ENCODE measurements at regions not wholly inside any gene's neighbourhood (a gene's known extent, or its start where the extent isn't known, plus 50 kb on each side); places are given as distances from the start of the nearest gene placed in this dataset.

- Histone ChIP-seq H3K4me3 (ENCODE audit: low read length in 2 of 2) (no peak overlapping the region), H3K27me3 (ENCODE audit: insufficient read depth, low read length) (no peaks in the 10 kb centered on the region), H3K9me3 (ENCODE audit: control insufficient read depth in 1 of 2, low read length in 2 of 2) (no peaks in the 10 kb centered on the region), H3K27ac (ENCODE audit: low read depth, low read length) (no peak overlapping the region), H3K36me3 (ENCODE audit: insufficient read depth, low read length) (no peaks in the 10 kb centered on the region), H3K4me1 (ENCODE audit: insufficient read depth, low read length) (no peaks in the 10 kb centered on the region)
- Mint-ChIP-seq H3K4me3 (no peak overlapping the region), H3K27me3 (peaks cover 0 to 2% of the 10 kb centered on the region in 2 donors), H3K9me3 (no peaks in the 10 kb centered on the region), H3K27ac (no peak overlapping the region), H3K36me3 (no peaks in the 10 kb centered on the region), H3K4me1 (peaks cover 0 to 3% (median 0%) of the 10 kb centered on the region in 4 donors)
- ChIA-PET CTCF (ENCODE audit: partially characterized antibody) (interaction anchor here (0.6 to 1.0 kb wide), 2 partner anchors 23 to 349 kb away, joined by 3 read pairs; no protein-coding TSS in a partner anchor), POLR2A (ENCODE audit: partially characterized antibody) (no interaction called here)
- intact Hi-C loops (cut with micrococcal nuclease) = no loop called here
- no peak for DNase-seq
Observed at GRCh38 chr13:21986602-21987001, 315.7 kb downstream of the FGF9 start.

- Mint-ChIP-seq H3K36me3 (no peaks in the 10 kb centered on the region), H3K4me3 (no peak overlapping the region), H3K27me3 (peaks cover 0 to 2% of the 10 kb centered on the region in 2 donors), H3K4me1 (no peaks in the 10 kb centered on the region), H3K27ac (no peak overlapping the region), H3K9me3 (no peaks in the 10 kb centered on the region)
- ChIA-PET CTCF (ENCODE audit: partially characterized antibody) (interaction anchor here (0.5 to 1.9 kb wide), 2 partner anchors 10 to 349 kb away, joined by 3 to 8 read pairs; no protein-coding TSS in a partner anchor), POLR2A (ENCODE audit: partially characterized antibody) (no interaction called here)
- Histone ChIP-seq H3K27ac (ENCODE audit: low read depth, low read length) (no peak overlapping the region), H3K27me3 (ENCODE audit: insufficient read depth, low read length) (no peaks in the 10 kb centered on the region), H3K4me1 (ENCODE audit: insufficient read depth, low read length) (no peaks in the 10 kb centered on the region), H3K4me3 (ENCODE audit: low read length in 2 of 2) (no peak overlapping the region), H3K9me3 (ENCODE audit: control insufficient read depth in 1 of 2, low read length in 2 of 2) (no peaks in the 10 kb centered on the region), H3K36me3 (ENCODE audit: insufficient read depth, low read length) (no peaks in the 10 kb centered on the region)
- intact Hi-C loops (cut with micrococcal nuclease) = no loop called here
- no peak for DNase-seq
Observed at GRCh38 chr13:21987793-21988192, 316.9 kb downstream of the FGF9 start.

- DNase-seq = no peak
- intact Hi-C loops (cut with micrococcal nuclease) = no loop called here
- no peak overlapping the region for H3K27ac Mint-ChIP-seq
- no peaks in the 10 kb centered on the region for H3K9me3 ChIP-seq (ENCODE audit: control insufficient read depth in 1 of 2, low read length in 2 of 2)
- no peaks in the 10 kb centered on the region for H3K27me3 ChIP-seq (ENCODE audit: insufficient read depth, low read length)
- H3K27ac ChIP-seq (ENCODE audit: low read depth, low read length) = no peak overlapping the region
- H3K27me3 Mint-ChIP-seq = peaks cover 0 to under 1% of the 10 kb centered on the region in 2 donors
- H3K36me3 Mint-ChIP-seq = no peaks in the 10 kb centered on the region
- H3K4me3 ChIP-seq (ENCODE audit: low read length in 2 of 2) = no peak overlapping the region
- ChIA-PET CTCF (ENCODE audit: partially characterized antibody) (interaction anchor here (1.9 kb wide), 1 partner anchor 10 kb away, joined by 8 read pairs; no protein-coding TSS in a partner anchor), POLR2A (ENCODE audit: partially characterized antibody) (no interaction called here)
- H3K4me3 Mint-ChIP-seq = no peak overlapping the region
- no peaks in the 10 kb centered on the region for H3K4me1 Mint-ChIP-seq
- no peaks in the 10 kb centered on the region for H3K36me3 ChIP-seq (ENCODE audit: insufficient read depth, low read length)
- H3K4me1 ChIP-seq (ENCODE audit: insufficient read depth, low read length) = no peaks in the 10 kb centered on the region
- no peaks in the 10 kb centered on the region for H3K9me3 Mint-ChIP-seq
Observed at GRCh38 chr13:21988624-21989023, 317.8 kb downstream of the FGF9 start.

GRCh38 chr13:21996049-21996448 is 325.2 kb downstream of the FGF9 start:
- DNase-seq = no peak
- intact Hi-C loops (cut with micrococcal nuclease) = no loop called here
- Histone ChIP-seq H3K4me1 (ENCODE audit: insufficient read depth, low read length) (no peaks in the 10 kb centered on the region), H3K4me3 (ENCODE audit: low read length in 2 of 2) (no peak overlapping the region), H3K36me3 (ENCODE audit: insufficient read depth, low read length) (no peaks in the 10 kb centered on the region), H3K9me3 (ENCODE audit: control insufficient read depth in 1 of 2, low read length in 2 of 2) (no peaks in the 10 kb centered on the region), H3K27me3 (ENCODE audit: insufficient read depth, low read length) (no peaks in the 10 kb centered on the region), H3K27ac (ENCODE audit: low read depth, low read length) (no peak overlapping the region)
- ChIA-PET CTCF (ENCODE audit: partially characterized antibody) (no interaction called here), POLR2A (ENCODE audit: partially characterized antibody) (no interaction called here)
- no peak overlapping the region for H3K27ac Mint-ChIP-seq
- no peak overlapping the region for H3K4me3 Mint-ChIP-seq
- peaks cover 3 to 7% of the 10 kb centered on the region in 2 donors for H3K27me3 Mint-ChIP-seq
- H3K9me3 Mint-ChIP-seq = peaks cover 0 to 2% (median 0%) of the 10 kb centered on the region in 8 donors
- no peaks in the 10 kb centered on the region for H3K36me3 Mint-ChIP-seq
- H3K4me1 Mint-ChIP-seq = peaks cover 0 to 1% (median 0%) of the 10 kb centered on the region in 4 donors

GRCh38 chr13:21997726-21998125 is 326.9 kb downstream of the FGF9 start:
- H3K4me1 Mint-ChIP-seq = peaks cover 0 to 1% (median 0%) of the 10 kb centered on the region in 4 donors
- Histone ChIP-seq H3K27ac (ENCODE audit: low read depth, low read length) (no peak overlapping the region), H3K9me3 (ENCODE audit: control insufficient read depth in 1 of 2, low read length in 2 of 2) (no peaks in the 10 kb centered on the region), H3K4me3 (ENCODE audit: low read length in 2 of 2) (no peak overlapping the region), H3K27me3 (ENCODE audit: insufficient read depth, low read length) (no peaks in the 10 kb centered on the region), H3K36me3 (ENCODE audit: insufficient read depth, low read length) (no peaks in the 10 kb centered on the region), H3K4me1 (ENCODE audit: insufficient read depth, low read length) (no peaks in the 10 kb centered on the region)
- POLR2A ChIA-PET (ENCODE audit: partially characterized antibody) = no interaction called here
- CTCF ChIA-PET (ENCODE audit: partially characterized antibody) = interaction anchor here (2.1 kb wide), 1 partner anchor 10 kb away, joined by 8 read pairs; no protein-coding TSS in a partner anchor
- H3K36me3 Mint-ChIP-seq = no peaks in the 10 kb centered on the region
- no peak overlapping the region for H3K27ac Mint-ChIP-seq
- peaks cover 3 to 7% of the 10 kb centered on the region in 2 donors for H3K27me3 Mint-ChIP-seq
- H3K9me3 Mint-ChIP-seq = peaks cover 0 to 2% (median 0%) of the 10 kb centered on the region in 8 donors
- no peak overlapping the region for H3K4me3 Mint-ChIP-seq
- intact Hi-C loops (cut with micrococcal nuclease) = no loop called here
- no peak for DNase-seq

GRCh38 chr13:21998279-21998990 is 327.6 kb downstream of the FGF9 start:
- Mint-ChIP-seq H3K4me1 (peaks cover 0 to 1% (median 0%) of the 10 kb centered on the region in 4 donors), H3K9me3 (peaks cover 0 to 2% (median 0%) of the 10 kb centered on the region in 8 donors), H3K27me3 (peaks cover 3 to 7% of the 10 kb centered on the region in 2 donors), H3K4me3 (no peak overlapping the region), H3K27ac (peak overlapping the region in 1 of 7 donors; percentile 48), H3K36me3 (no peaks in the 10 kb centered on the region)
- Histone ChIP-seq H3K9me3 (ENCODE audit: control insufficient read depth in 1 of 2, low read length in 2 of 2) (no peaks in the 10 kb centered on the region), H3K27ac (ENCODE audit: low read depth, low read length) (no peak overlapping the region), H3K4me1 (ENCODE audit: insufficient read depth, low read length) (no peaks in the 10 kb centered on the region), H3K36me3 (ENCODE audit: insufficient read depth, low read length) (no peaks in the 10 kb centered on the region), H3K27me3 (ENCODE audit: insufficient read depth, low read length) (no peaks in the 10 kb centered on the region), H3K4me3 (ENCODE audit: low read length in 2 of 2) (no peak overlapping the region)
- CTCF ChIA-PET (ENCODE audit: partially characterized antibody) = interaction anchor here (2.1 kb wide), 1 partner anchor 11 kb away, joined by 8 read pairs; no protein-coding TSS in a partner anchor
- DNase-seq = no peak
- POLR2A ChIA-PET (ENCODE audit: partially characterized antibody) = no interaction called here
- intact Hi-C loops (cut with micrococcal nuclease) = no loop called here

GRCh38 chr13:21999666-22000065 is 328.8 kb downstream of the FGF9 start:
- DNase-seq = no peak
- Mint-ChIP-seq H3K27ac (peak overlapping the region in 1 of 7 donors; percentile 13), H3K4me3 (peak overlapping the region in 1 of 8 donors; percentile 21), H3K9me3 (peaks cover 0 to 2% (median 0%) of the 10 kb centered on the region in 8 donors), H3K27me3 (peaks cover 3 to 7% of the 10 kb centered on the region in 2 donors), H3K4me1 (peaks cover 0 to 1% (median 0%) of the 10 kb centered on the region in 4 donors), H3K36me3 (no peaks in the 10 kb centered on the region)
- Histone ChIP-seq H3K9me3 (ENCODE audit: control insufficient read depth in 1 of 2, low read length in 2 of 2) (no peaks in the 10 kb centered on the region), H3K27me3 (ENCODE audit: insufficient read depth, low read length) (no peaks in the 10 kb centered on the region), H3K27ac (ENCODE audit: low read depth, low read length) (no peak overlapping the region), H3K36me3 (ENCODE audit: insufficient read depth, low read length) (no peaks in the 10 kb centered on the region), H3K4me3 (ENCODE audit: low read length in 2 of 2) (no peak overlapping the region), H3K4me1 (ENCODE audit: insufficient read depth, low read length) (no peaks in the 10 kb centered on the region)
- intact Hi-C loops (cut with micrococcal nuclease) = no loop called here
- CTCF ChIA-PET (ENCODE audit: partially characterized antibody) = interaction anchor here (0.8 kb wide), 1 partner anchor 280 kb away, joined by 3 read pairs; no protein-coding TSS in a partner anchor
- POLR2A ChIA-PET (ENCODE audit: partially characterized antibody) = no interaction called here

All from CD4-positive, alpha-beta memory T cell (primary cell).